DMS 273 treated with DMSO at 0.1 percent for 48 hours (cell line): ENCODE measurements at regions not wholly inside any gene's neighbourhood (a gene's known extent, or its start where the extent isn't known, plus 50 kb on each side); places are given as distances from the start of the nearest gene placed in this dataset.
"Not testable (repeated sequence)": the region's sequence is repeated elsewhere in the genome, so short reads cannot be mapped to it uniquely, and the experiment has no call there.

Experiments
- DNase-seq: peaks from one replicate; lab custom pipeline; 2025; lab: John Stamatoyannopoulos, UW

DNA sequence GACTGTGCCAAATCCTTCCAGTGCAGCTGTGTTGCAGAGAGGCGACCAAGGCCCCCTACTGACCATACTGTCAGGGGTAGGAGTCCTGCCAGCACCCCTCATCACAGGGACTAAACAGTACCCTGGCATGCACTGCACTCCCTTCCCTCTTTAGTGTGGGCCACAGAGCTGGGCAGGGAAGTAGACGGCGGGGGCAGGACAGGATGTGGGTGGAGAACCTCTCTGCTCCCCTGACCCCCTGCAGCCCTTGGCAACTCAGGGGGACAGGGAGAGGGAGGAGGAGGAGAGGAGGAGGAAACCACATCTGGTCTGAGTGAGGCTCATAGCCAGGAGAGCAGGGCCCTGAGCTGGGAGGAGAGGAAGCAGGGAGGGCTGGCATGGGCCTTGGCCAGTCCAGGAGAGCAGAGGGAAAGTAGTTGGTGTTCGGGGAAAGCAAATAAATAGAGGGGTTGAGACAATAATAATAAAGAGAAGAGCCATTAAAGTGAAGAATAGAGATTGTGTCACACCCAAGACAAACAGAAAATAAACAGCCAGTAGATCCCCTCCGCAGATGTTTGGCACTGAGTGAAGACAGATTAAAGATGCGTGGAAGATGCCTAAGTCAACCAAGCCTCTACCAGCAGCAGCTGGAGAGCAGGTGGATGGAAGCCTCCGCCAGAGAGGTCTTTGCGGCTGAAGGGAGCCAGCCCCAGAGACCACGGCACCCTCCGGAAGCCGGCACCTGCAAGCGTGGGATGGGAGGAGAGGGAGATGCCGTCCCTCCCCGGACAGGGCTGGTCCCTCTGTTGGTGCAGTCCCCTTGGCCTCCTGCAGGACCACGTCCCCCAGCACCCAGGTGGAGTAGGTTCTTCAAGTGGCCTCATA, 61.5 kb downstream of the RPUSD4 start:
- DNase-seq, result no peak

DNA sequence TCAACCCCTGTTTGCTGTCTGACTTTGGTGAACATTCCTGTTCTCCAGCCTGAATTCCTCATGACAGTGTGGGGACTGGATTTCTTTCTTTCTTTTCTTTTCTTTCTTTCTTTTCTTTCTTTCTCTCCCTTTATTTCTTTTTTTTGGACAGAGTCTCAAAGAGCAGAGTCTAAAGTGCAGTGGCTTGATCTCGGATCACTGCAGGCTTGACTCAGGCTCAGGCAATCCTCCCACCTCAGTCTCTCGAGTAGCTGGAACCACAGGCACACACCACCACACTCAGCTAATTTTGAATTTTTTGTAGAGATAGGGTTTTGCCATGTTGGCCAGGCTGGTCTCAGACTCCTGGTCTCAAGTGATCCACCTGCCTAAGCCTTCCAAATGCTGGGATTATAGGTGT, 63.1 kb downstream of the RPUSD4 start:
- DNase-seq, result no peak

GRCh38 chr11:126147208-126148111, 64.0 kb downstream of the RPUSD4 start:
- no peak for DNase-seq

DNA sequence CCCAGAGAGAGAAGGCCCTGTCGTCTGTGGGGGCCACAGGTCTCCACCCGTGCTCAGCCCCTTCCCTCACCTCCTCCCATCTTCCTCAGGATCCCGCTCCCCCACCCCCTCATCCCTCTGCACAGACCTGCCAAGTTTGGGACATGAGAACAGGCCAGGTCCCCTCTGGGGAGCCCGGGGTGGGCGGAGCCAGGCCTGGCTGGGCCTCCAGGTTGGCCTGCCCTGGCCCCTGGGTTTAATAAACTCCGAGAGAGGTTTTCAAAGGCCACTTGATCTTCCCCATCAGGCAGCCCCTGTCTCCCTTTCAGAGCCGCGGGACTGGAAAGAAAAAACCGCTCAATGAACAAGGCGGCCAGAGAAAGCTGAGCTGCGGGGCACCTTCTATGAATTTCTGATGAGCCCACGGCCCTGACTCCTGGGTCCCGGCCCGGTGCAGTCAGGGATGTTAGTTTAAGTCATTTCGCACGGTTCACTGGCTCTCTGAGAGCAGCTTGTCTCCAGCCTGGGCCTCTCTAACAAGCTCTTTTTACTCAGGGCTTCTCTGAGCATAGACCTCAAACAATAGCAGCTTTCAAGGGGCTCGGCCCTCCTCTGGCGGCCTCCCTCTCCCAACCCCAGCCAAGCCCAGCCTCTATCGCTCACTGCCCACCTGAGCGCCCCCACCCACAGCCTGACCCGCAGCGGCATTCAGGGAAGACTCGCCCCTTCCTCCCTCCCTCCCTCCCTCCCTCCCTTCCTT, 64.8 kb downstream of the RPUSD4 start:
- no peak for DNase-seq

GRCh38 chr11:126145954-126146353, 65.5 kb downstream of the RPUSD4 start:
- no peak for DNase-seq

GRCh38 chr11:126143491-126143890, 68.0 kb downstream of the RPUSD4 start:
- DNase-seq, result not testable (repeated sequence)

GRCh38 chr11:126140926-126141280, 70.5 kb downstream of the RPUSD4 start:
- DNase-seq, result no peak

DNA sequence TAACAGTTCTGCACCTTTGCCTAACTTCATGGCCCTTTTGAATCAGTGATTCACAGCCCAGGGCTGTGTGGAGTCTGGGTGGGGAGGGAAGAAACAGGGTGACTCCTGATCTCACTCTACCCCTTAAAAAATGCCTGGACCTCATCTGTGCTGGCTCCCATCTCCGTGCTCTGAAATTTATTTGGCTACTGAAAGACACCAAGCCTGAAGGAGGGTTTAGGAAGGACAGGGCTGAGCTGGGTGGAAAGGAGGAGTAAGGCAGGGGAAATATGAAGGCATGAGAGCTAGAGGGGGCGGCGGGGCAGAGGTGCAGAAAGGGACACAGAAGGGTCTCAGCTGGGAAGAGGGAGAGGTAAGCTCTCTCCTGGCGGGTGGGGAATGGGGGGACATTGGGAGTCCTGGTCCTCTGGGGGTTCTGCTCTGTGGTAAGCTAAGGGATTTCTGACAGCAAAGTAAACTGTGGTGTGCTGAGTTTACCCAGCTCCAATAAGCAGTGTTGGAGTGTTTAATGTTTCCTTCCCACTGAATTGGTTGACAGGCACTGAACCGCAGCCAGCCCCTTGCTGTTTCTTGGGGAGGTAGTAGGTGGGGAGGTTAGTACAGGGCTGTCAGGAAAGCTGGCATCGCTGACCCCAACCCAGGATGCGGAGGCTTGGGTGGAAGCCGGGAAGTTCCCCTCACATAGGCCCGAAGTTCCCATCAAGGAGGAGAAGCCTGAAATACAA, 71.1 kb downstream of the RPUSD4 start:
- no peak for DNase-seq

DNA sequence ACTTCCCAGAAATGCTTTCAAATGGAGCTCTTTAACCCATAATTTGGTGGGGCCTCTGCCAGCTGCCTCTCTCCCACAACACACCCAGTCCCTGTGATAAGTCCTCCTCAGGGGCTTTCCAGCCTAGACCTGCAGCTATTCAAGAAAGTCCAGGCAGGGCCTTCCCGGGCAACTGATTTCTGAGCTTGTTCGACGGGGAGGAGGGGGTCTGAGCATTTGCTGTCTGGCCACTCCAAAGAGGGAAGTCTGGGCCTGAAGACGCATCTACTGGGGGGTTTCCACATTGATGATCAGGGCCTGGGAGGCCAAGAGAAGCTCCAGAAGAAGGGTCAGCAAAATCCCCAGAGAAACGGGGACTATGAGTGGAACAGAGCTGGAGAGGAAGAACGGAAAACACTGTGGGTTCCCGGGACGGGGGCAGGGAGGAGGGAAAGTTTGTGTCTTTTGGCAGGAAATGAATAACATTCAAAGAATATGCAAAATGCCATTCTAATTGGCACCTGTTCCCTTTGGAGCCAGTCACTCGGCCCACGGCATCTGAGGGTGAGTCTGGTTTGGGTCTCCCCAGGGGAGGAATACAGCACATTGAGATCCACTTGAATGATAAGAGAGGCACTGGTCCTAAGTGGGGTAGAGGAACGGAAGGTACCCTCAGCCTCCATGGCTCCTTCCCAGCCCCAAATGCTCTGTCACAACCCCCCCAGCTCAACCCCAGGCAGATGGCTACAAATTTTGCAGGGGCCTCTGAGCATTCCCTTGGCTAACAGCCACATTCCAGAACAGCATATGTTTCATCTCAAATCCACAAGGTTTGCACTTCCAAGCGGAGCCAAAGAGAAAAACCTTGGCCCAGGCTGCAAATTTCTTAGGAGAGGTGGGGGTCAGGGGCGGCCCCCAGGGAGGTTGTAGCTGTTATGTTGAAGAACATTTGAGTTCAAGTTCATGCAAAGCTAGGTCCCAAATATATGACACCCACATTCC, 72.0 kb downstream of the RPUSD4 start:
- DNase-seq, result peak; percentile 73

- DNase-seq, result no peak
Observed at GRCh38 chr11:126138636-126139035, 72.8 kb downstream of the RPUSD4 start.

DNA sequence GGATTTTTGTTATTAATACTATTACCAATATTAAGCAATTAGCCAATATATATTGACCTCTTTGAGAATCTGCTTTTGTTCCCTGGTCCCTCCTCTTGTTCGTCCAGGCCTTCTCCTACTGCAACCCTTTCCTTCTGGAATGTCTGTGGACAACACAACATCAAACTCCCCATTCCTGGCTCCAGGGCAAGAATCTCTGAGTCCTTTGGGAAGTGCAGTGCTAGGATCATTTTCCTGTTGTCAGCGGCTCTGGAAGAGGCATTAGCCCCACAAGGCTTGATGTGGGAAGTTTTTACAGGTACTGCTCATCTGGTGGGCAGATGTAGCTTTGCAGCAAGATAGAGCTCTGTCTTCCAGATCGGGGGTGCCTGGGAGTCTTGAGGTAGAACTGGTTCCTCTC, 74.3 kb downstream of the RPUSD4 start:
- DNase-seq, result no peak

DNA sequence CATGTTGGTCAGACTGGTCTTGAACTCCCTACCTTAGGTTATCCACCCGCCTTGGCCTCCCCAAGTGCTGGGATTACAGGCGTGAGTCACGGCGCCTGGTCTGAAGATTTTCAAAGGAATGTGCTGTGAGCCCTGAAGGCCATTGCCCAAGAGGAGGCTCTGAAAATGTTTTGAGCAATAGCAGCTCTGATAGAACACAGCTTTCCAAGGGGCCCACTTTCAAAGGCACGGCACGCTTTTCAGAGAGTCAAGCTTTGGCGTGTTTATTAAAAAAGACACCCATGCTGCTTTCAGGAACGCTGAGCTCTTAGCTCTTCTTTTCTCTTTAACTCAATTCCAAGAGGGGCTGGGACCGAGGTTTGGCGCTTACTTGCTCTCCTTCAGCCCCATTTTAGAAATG, 73.8 kb upstream of the CDON start:
- DNase-seq, result no peak

GRCh38 chr11:126135235-126136176, 72.8 kb upstream of the CDON start:
- DNase-seq, result no peak

- DNase-seq, result no peak
Observed at GRCh38 chr11:126134461-126135155, 71.9 kb upstream of the CDON start.

- DNase-seq, result no peak
Observed at GRCh38 chr11:126133901-126134300, 71.2 kb upstream of the CDON start.

- peak; percentile 39 for DNase-seq
Observed at GRCh38 chr11:126132319-126132718, 69.7 kb upstream of the CDON start.

GRCh38 chr11:126130781-126131180, 68.1 kb upstream of the CDON start:
- not testable (repeated sequence) for DNase-seq
